ENCODE measurements at regions not wholly inside any gene's neighbourhood (a gene's known extent, or its start where the extent isn't known, plus 50 kb on each side); places are given as distances from the start of the nearest gene placed in this dataset.

DNA sequence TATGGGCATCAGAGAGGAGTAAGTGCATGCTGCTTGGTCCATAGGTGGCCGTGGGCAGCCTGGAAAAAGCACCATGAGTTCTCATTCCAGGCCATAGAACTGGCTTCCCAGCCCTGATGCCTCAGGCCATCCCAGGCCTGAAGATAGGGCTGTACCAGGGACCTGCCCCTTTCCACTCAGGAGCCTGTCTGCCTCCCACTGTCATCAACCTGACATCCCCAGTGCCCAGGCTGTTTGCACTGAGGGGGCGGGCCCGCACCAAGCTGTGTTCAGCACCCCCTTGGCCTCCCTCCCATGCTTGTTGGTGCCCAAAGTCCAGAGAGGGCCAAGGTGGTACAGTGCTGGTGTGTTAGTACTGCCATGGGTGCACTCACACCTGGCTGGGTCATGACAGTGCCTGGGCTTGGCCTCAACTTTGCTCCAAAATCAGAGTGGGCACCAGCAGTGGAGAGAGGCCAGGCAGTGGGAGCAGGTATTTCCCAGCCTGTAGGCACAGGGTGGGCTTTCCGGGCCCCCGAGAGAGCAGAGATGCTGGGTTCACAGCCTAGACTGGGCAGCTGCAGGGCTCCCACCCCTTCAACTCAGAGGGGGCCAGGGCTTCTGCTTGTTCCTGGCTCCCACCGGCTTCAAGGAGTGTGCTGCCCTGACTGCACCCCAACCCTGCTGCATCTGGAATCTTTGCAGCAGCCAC is 556.1 kb downstream of the SI start (continued):
- TF ChIP-seq, protein P1, sequence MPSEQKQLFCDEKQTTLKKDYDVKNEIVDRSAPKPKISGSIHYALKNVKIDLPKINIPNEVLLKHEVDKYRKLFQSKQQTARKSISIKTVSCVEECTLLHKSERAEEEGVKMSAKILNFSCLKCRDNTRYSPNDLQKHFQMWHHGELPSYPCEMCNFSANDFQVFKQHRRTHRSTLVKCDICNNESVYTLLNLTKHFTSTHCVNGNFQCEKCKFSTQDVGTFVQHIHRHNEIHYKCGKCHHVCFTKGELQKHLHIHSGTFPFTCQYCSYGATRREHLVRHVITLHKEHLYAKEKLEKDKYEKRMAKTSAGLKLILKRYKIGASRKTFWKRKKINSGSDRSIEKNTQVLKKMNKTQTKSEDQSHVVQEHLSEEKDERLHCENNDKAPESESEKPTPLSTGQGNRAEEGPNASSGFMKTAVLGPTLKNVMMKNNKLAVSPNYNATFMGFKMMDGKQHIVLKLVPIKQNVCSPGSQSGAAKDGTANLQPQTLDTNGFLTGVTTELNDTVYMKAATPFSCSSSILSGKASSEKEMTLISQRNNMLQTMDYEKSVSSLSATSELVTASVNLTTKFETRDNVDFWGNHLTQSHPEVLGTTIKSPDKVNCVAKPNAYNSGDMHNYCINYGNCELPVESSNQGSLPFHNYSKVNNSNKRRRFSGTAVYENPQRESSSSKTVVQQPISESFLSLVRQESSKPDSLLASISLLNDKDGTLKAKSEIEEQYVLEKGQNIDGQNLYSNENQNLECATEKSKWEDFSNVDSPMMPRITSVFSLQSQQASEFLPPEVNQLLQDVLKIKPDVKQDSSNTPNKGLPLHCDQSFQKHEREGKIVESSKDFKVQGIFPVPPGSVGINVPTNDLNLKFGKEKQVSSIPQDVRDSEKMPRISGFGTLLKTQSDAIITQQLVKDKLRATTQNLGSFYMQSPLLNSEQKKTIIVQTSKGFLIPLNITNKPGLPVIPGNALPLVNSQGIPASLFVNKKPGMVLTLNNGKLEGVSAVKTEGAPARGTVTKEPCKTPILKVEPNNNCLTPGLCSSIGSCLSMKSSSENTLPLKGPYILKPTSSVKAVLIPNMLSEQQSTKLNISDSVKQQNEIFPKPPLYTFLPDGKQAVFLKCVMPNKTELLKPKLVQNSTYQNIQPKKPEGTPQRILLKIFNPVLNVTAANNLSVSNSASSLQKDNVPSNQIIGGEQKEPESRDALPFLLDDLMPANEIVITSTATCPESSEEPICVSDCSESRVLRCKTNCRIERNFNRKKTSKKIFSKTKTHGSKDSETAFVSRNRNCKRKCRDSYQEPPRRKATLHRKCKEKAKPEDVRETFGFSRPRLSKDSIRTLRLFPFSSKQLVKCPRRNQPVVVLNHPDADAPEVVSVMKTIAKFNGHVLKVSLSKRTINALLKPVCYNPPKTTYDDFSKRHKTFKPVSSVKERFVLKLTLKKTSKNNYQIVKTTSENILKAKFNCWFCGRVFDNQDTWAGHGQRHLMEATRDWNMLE (tag by site-specific recombination; conservative IDR thresholded peaks at IDR 0.05; ENCODE audit: low read depth) = no peak
- TF ChIP-seq ZSCAN4 (tag by site-specific recombination; IDR thresholded peaks at IDR 0.05) = no peak
- TF ChIP-seq TSHZ1 (tag by site-specific recombination; IDR thresholded peaks at IDR 0.05; ENCODE audit: borderline replicate concordance) = no peak
- no peak for TF ChIP-seq ZNF521 (tag by site-specific recombination; IDR thresholded peaks at IDR 0.05)
- no peak for TF ChIP-seq ZSCAN30 (tag by site-specific recombination; IDR thresholded peaks at IDR 0.05)
- no peak for TF ChIP-seq SP2 (tag by site-specific recombination; IDR thresholded peaks at IDR 0.05)
- TF ChIP-seq ZNF239 (tag by site-specific recombination; IDR thresholded peaks at IDR 0.05) = no peak
- TF ChIP-seq ZNF670 (tag by site-specific recombination; IDR thresholded peaks at IDR 0.05; ENCODE audit: low read depth) = no peak
- TF ChIP-seq ZNF133 (tag by site-specific recombination; IDR thresholded peaks at IDR 0.05) = no peak
- TF ChIP-seq CTCF (tag by site-specific recombination; IDR thresholded peaks at IDR 0.05) = no peak

DNA sequence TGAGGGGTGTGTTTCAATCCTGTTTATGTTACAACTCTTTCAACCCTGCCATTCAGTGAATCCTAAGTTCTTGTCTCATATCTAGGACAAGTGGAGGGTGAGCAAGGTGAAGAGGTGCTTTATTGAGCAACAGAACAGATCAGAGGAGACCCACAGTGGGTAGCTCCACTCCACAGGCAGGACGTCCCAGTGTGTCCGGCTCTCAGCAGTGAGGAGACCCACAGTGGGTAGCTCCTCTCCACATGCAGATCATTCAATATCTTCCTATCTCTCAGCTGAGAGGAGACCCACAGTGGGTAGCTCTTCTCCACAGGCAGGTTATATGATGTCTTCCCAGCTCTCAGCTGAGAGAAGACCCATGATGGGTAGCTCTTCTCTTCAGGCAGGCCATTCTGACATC is 556.7 kb downstream of the SI start:
- POLR2A ChIA-PET = no interaction called here
- TF ChIP-seq ZNF140 (tag by site-specific recombination; IDR thresholded peaks at IDR 0.05) (no peak), ZFP41 (tag by site-specific recombination; IDR thresholded peaks at IDR 0.05; ENCODE audit: borderline replicate concordance) (no peak), ZNF404 (tag by site-specific recombination; IDR thresholded peaks at IDR 0.05) (no peak)
- Histone ChIP-seq H3K36me3 (ENCODE audit: control insufficient read depth in 2 of 2, insufficient read depth in 1 of 2, low read length in 2 of 2) (no peaks in the 10 kb centered on the region), H3K4me3 (ENCODE audit: low read depth, low read length) (no peak overlapping the region), H3K4me1 (ENCODE audit: control insufficient read depth, insufficient read depth, low read length) (no peaks in the 10 kb centered on the region), H3K27ac (ENCODE audit: extremely low read depth, low read depth, low read length) (no peak overlapping the region), H3K9me3 (ENCODE audit: control insufficient read depth, insufficient read depth, low read depth, low read length) (no peaks in the 10 kb centered on the region)
- CTCF ChIA-PET = no interaction called here

All from HEK293 (cell line).